ENCODE measurements at regions not wholly inside any gene's neighbourhood (a gene's known extent, or its start where the extent isn't known, plus 50 kb on each side); places are given as distances from the start of the nearest gene placed in this dataset.

- Mint-ChIP-seq H3K27ac (no peak overlapping the region), H3K4me3 (no peak overlapping the region), H3K27me3 (no peaks in the 10 kb centered on the region), H3K4me1 (ENCODE audit: unreplicated experiment) (no peaks in the 10 kb centered on the region), H3K36me3 (no peaks in the 10 kb centered on the region), H3K9me3 (no peaks in the 10 kb centered on the region)
- DNase-seq (ENCODE audit: extremely low spot score, unreplicated experiment) = no peak
- TF ChIP-seq CTCF (conservative IDR thresholded peaks at IDR 0.05) = no peak
These were observed 146.0 kb upstream of the ZWINT start for GRCh38 chr10:56507033-56507432.

GRCh38 chr10:56505555-56505954 is 144.5 kb upstream of the ZWINT start:
- no peaks in the 10 kb centered on the region for H3K27me3 Mint-ChIP-seq
- no peaks in the 10 kb centered on the region for H3K36me3 Mint-ChIP-seq
- no peaks in the 10 kb centered on the region for H3K9me3 Mint-ChIP-seq
- no peak overlapping the region for H3K27ac Mint-ChIP-seq
- no peak for TF ChIP-seq CTCF (conservative IDR thresholded peaks at IDR 0.05)
- H3K4me3 Mint-ChIP-seq = no peak overlapping the region
- H3K4me1 Mint-ChIP-seq (ENCODE audit: unreplicated experiment) = no peaks in the 10 kb centered on the region
- DNase-seq (ENCODE audit: extremely low spot score, unreplicated experiment) = no peak

GRCh38 chr10:56496186-56496486 is 135.1 kb upstream of the ZWINT start:
- Mint-ChIP-seq H3K27me3 (no peaks in the 10 kb centered on the region), H3K27ac (no peak overlapping the region), H3K4me1 (ENCODE audit: unreplicated experiment) (no peaks in the 10 kb centered on the region), H3K9me3 (no peaks in the 10 kb centered on the region), H3K4me3 (no peak overlapping the region), H3K36me3 (no peaks in the 10 kb centered on the region)
- TF ChIP-seq CTCF (conservative IDR thresholded peaks at IDR 0.05) = no peak
- no peak for DNase-seq (ENCODE audit: extremely low spot score, unreplicated experiment)

- no peaks in the 10 kb centered on the region for H3K27me3 Mint-ChIP-seq
- H3K27ac Mint-ChIP-seq = no peak overlapping the region
- H3K36me3 Mint-ChIP-seq = no peaks in the 10 kb centered on the region
- no peak for TF ChIP-seq CTCF (conservative IDR thresholded peaks at IDR 0.05)
- no peak for DNase-seq (ENCODE audit: extremely low spot score, unreplicated experiment)
- no peaks in the 10 kb centered on the region for H3K9me3 Mint-ChIP-seq
- H3K4me3 Mint-ChIP-seq = no peak overlapping the region
- no peaks in the 10 kb centered on the region for H3K4me1 Mint-ChIP-seq (ENCODE audit: unreplicated experiment)
These were observed 126.7 kb upstream of the ZWINT start for GRCh38 chr10:56487746-56488145.

- TF ChIP-seq CTCF (conservative IDR thresholded peaks at IDR 0.05) = no peak
- H3K36me3 Mint-ChIP-seq = no peaks in the 10 kb centered on the region
- no peaks in the 10 kb centered on the region for H3K4me1 Mint-ChIP-seq (ENCODE audit: unreplicated experiment)
- no peaks in the 10 kb centered on the region for H3K9me3 Mint-ChIP-seq
- no peak overlapping the region for H3K27ac Mint-ChIP-seq
- no peak for DNase-seq (ENCODE audit: extremely low spot score, unreplicated experiment)
- no peaks in the 10 kb centered on the region for H3K27me3 Mint-ChIP-seq
- H3K4me3 Mint-ChIP-seq = no peak overlapping the region
These were observed 120.5 kb upstream of the ZWINT start for GRCh38 chr10:56481521-56482091.

GRCh38 chr10:56472978-56473377 is 111.9 kb upstream of the ZWINT start:
- H3K36me3 Mint-ChIP-seq = no peaks in the 10 kb centered on the region
- no peak overlapping the region for H3K27ac Mint-ChIP-seq
- no peak overlapping the region for H3K4me3 Mint-ChIP-seq
- no peaks in the 10 kb centered on the region for H3K4me1 Mint-ChIP-seq (ENCODE audit: unreplicated experiment)
- H3K27me3 Mint-ChIP-seq = no peaks in the 10 kb centered on the region
- no peak for TF ChIP-seq CTCF (conservative IDR thresholded peaks at IDR 0.05)
- H3K9me3 Mint-ChIP-seq = no peaks in the 10 kb centered on the region
- no peak for DNase-seq (ENCODE audit: extremely low spot score, unreplicated experiment)
